WTC11 (cell line): ENCODE measurements at regions not wholly inside any gene's neighbourhood (a gene's known extent, or its start where the extent isn't known, plus 50 kb on each side); places are given as distances from the start of the nearest gene placed in this dataset.

Experiments used
- ERG ChIP-seq: fragments of 250-450 bp; sonication (Bioruptor Pico); IDR thresholded peaks from 2 replicates; pipeline ENCODE4 v1.8.0; 2021; ENCODE audit warnings: mild to moderate bottlenecking
- TF ChIP-seq, protein P1 (sequence below): fragments of 200-600 bp; IDR thresholded peaks from 2 replicates; pipeline ENCODE4 v1.8.0; 2022; ENCODE audit warnings: antibody characterized with exemption

- TF ChIP-seq, protein P1, sequence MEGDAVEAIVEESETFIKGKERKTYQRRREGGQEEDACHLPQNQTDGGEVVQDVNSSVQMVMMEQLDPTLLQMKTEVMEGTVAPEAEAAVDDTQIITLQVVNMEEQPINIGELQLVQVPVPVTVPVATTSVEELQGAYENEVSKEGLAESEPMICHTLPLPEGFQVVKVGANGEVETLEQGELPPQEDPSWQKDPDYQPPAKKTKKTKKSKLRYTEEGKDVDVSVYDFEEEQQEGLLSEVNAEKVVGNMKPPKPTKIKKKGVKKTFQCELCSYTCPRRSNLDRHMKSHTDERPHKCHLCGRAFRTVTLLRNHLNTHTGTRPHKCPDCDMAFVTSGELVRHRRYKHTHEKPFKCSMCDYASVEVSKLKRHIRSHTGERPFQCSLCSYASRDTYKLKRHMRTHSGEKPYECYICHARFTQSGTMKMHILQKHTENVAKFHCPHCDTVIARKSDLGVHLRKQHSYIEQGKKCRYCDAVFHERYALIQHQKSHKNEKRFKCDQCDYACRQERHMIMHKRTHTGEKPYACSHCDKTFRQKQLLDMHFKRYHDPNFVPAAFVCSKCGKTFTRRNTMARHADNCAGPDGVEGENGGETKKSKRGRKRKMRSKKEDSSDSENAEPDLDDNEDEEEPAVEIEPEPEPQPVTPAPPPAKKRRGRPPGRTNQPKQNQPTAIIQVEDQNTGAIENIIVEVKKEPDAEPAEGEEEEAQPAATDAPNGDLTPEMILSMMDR = no peak
- TF ChIP-seq ERG (CRISPR knock-in tag) = no peak
Measured at GRCh38 chr4:156158747-156159146, 205.1 kb upstream of the CTSO start.
